Common myeloid progenitor, CD34-positive (primary cell): ENCODE measurements at regions not wholly inside any gene's neighbourhood (a gene's known extent, or its start where the extent isn't known, plus 50 kb on each side); places are given as distances from the start of the nearest gene placed in this dataset.

ENCODE experiments used
- CTCF ChIA-PET: fragments of 350-600 bp; sonication (Branson Sonifier 250); formaldehyde crosslinking; loops from one replicate; lab custom pipeline; 2021; ENCODE audit warnings: antibody characterized with exemption; lab: Charles Lee
- POLR2A ChIA-PET: fragments of 350-600 bp; sonication (Branson Sonifier 250); formaldehyde crosslinking; loops from one replicate; lab custom pipeline; 2021; ENCODE audit warnings: antibody characterized with exemption; lab: Charles Lee
- DNase-seq, 3 donors: peaks; one replicate each; pipeline versions ENCODE4 v3.0.0 to v3.0.0-alpha.2; 2013
- H3K27ac ChIP-seq, 2 experiments: 1 replicate in 1 of 2; 2 replicates in 1 of 2; pipeline ENCODE4 v1.7.0; 2013; ENCODE audit warnings: inconsistent platforms in 2 of 2, low read length in 2 of 2, mild to moderate bottlenecking in 2 of 2, low read depth in 1 of 2, moderate library complexity in 1 of 2; ENCODE audit not compliant: severe bottlenecking in 2 of 2, insufficient read depth in 1 of 2, poor library complexity in 1 of 2
- H3K27me3 ChIP-seq, 5 experiments: replicated peaks in 2 of 5; 1 replicate in 3 of 5; 2 replicates in 2 of 5; pipeline versions ENCODE4 v1.6.1 to v1.7.0; 2013; ENCODE audit warnings: low read length in 4 of 5, mild to moderate bottlenecking in 2 of 5, moderate library complexity in 2 of 5, inconsistent platforms in 1 of 5; ENCODE audit not compliant: insufficient read depth in 5 of 5, control insufficient read depth in 4 of 5
- H3K36me3 ChIP-seq, 4 experiments: 1 replicate in 2 of 4; 2 replicates in 2 of 4; pipeline versions ENCODE4 v1.6.1 to v1.7.0; 2013; ENCODE audit warnings: low read length in 3 of 4, control low read depth in 1 of 4, mild to moderate bottlenecking in 1 of 4; ENCODE audit not compliant: control insufficient read depth in 4 of 4, insufficient read depth in 4 of 4
- H3K4me1 ChIP-seq, 4 experiments: 1 replicate in 3 of 4; 2 replicates in 1 of 4; pipeline versions ENCODE4 v1.6.1 to v1.7.1; 2013; ENCODE audit warnings: low read length in 3 of 4, mild to moderate bottlenecking in 3 of 4, control low read depth in 1 of 4, inconsistent platforms in 1 of 4, moderate library complexity in 1 of 4; ENCODE audit not compliant: control insufficient read depth in 4 of 4, insufficient read depth in 4 of 4; ENCODE audit errors: control extremely low read depth in 1 of 4
- H3K4me3 ChIP-seq, 7 experiments: 1 replicate in 4 of 7; 2 replicates in 3 of 7; pipeline versions ENCODE4 v1.5.1 to v1.7.0; 2013; ENCODE audit warnings: mild to moderate bottlenecking in 7 of 7, low read length in 6 of 7, moderate library complexity in 6 of 7, inconsistent platforms in 2 of 7, low read depth in 2 of 7, control low read depth in 1 of 7; ENCODE audit not compliant: insufficient read depth in 4 of 7, control insufficient read depth in 1 of 7; ENCODE audit errors: extremely low read depth in 1 of 7
- H3K9me3 ChIP-seq, 5 experiments: 1 replicate in 4 of 5; 2 replicates in 1 of 5; pipeline versions ENCODE4 v1.6.1 to v1.7.1; 2013; ENCODE audit warnings: low read length in 4 of 5, mild to moderate bottlenecking in 2 of 5, inconsistent platforms in 1 of 5, low read depth in 1 of 5, moderate library complexity in 1 of 5; ENCODE audit not compliant: control insufficient read depth in 4 of 5, insufficient read depth in 2 of 5; ENCODE audit errors: control extremely low read depth in 1 of 5
- WGBS: methylation state at CpG from one replicate; pipeline ENCODE4 v1.1.5; 2013; ENCODE audit not compliant: insufficient coverage; 5-methylcytosine and 5-hydroxymethylcytosine counted together

DNA sequence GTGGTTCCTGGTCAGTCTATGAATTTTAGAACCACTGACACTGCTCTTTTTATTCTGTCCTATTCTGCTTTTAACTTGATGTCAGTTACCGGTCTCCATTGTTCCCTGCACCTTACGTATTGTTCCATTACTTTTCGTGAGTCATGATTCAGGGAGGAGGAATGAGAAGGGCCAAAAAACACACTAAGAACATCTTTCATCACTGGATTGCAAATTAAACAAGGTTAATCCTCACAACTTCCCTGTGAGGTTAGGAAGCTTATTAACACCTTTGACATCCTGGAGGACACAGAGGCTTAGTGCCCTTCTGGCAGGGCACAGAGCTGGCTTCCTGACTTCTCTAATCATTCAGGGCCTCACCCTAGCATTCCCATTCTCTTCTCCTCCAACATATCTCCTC is 227.6 kb upstream of the SATB1 start:
- Histone ChIP-seq H3K36me3 (no peaks in the 10 kb centered on the region), H3K4me1 (peaks cover 0 to 14% (median 3%) of the 10 kb centered on the region in 4 experiments), H3K9me3 (no peaks in the 10 kb centered on the region), H3K27ac (no peak overlapping the region), H3K4me3 (no peak overlapping the region), H3K27me3 (no peaks in the 10 kb centered on the region)
- ChIA-PET POLR2A (no interaction called here), CTCF (no interaction called here)
- DNase-seq: no peak
- no CpG with 5 or more reads among the region's 3 CpGs for WGBS

DNA sequence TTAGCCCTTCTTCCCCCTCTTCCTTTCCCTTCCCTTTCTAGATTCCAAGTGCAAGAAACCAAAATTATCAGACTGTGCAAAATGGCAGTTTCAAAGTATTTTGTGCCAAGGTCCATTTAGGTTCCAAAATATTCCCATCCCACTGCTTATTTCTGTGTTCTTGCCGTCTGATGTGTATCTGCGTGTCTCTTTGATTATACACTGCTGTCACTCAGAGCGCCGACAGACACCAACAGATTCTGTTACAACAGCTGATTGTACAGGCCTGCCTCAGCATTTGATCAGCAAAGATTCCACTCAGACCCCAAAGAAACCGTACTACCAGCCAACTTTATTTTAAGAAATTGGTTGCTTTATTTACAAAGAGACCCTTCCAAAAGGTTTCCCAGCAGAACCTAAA is 225.6 kb upstream of the SATB1 start:
- no peak overlapping the region for H3K4me3 ChIP-seq
- no peaks in the 10 kb centered on the region for H3K36me3 ChIP-seq
- no peak for DNase-seq
- ChIA-PET POLR2A (no interaction called here), CTCF (no interaction called here)
- H3K4me1 ChIP-seq: peaks cover 0 to 6% (median 2%) of the 10 kb centered on the region in 4 experiments
- no peak overlapping the region for H3K27ac ChIP-seq
- no peaks in the 10 kb centered on the region for H3K9me3 ChIP-seq
- 97% methylated on average over 5 of the region's 5 CpGs for WGBS
- no peaks in the 10 kb centered on the region for H3K27me3 ChIP-seq

DNA sequence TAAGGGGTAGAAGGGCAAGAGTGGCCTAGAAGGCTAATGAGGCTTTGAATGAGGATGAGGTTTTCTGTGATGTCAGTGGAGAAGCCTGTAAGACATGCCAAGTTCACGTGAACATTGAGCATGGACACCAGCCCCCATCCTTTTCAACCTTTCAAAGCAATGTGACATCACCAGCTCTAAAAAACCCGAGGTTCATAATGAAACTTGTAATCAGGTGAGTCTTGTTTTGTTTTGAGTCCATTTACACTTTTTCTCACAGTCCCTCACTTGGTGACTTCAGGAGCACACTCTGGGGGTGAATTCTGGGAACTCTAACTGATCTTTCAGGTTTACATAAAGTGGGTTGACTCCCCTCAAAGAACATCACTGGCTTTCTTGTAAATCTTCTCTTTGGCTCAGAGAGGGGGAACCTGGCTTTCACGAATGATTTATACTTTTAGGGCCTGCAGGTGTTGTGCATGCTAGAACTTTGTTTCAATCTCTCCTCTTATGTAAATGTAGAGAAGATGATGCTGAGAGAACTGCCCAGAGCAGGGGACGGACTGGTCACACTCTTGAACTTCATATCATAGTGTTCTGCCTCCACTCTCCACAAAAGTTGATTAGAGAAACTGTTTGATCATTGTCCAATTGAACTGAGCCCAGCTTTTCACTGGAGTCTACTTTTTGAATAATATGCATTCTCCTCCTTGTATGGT is 224.7 kb upstream of the SATB1 start:
- no peaks in the 10 kb centered on the region for H3K36me3 ChIP-seq
- no peak for DNase-seq
- H3K4me3 ChIP-seq: no peak overlapping the region
- H3K27me3 ChIP-seq: no peaks in the 10 kb centered on the region
- 80% methylated on average over 1 of the region's 4 CpGs for WGBS
- ChIA-PET POLR2A (no interaction called here), CTCF (no interaction called here)
- peaks cover 0 to 6% (median 2%) of the 10 kb centered on the region in 4 experiments for H3K4me1 ChIP-seq
- H3K27ac ChIP-seq: no peak overlapping the region
- no peaks in the 10 kb centered on the region for H3K9me3 ChIP-seq

DNA sequence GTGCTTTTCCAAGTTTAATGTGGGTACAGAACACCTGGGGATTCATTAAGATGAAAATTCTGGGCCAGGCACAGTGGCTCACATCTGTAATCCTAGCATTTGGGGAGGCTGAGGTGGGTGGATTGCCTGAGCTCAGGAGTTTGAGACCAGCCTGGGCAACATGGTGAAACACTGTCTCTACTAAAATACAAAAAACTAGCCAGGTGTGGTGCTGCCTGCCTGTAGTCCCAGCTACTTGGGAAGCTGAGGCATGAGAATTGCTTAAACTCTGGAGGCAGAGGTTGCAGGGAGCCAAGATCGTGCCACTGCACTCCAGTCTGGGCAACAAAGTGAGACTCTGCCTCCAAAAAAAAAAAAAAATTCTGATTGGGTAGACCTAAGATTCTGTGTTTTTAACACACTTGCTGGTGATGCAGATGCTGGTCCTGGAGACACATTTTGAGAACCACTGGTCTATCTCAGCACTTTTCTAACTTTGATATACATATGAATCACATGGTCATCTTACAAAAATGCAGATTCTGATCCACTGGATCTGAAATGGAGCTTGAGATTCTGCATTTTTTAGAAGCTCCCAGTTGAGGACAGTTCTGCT is 223.8 kb upstream of the SATB1 start:
- WGBS: 0% methylated on average over 1 of the region's 1 CpG
- CTCF ChIA-PET: interaction anchor here (0.7 kb wide), 1 partner anchor 98 kb away, joined by 3 read pairs; no protein-coding TSS in a partner anchor

DNA sequence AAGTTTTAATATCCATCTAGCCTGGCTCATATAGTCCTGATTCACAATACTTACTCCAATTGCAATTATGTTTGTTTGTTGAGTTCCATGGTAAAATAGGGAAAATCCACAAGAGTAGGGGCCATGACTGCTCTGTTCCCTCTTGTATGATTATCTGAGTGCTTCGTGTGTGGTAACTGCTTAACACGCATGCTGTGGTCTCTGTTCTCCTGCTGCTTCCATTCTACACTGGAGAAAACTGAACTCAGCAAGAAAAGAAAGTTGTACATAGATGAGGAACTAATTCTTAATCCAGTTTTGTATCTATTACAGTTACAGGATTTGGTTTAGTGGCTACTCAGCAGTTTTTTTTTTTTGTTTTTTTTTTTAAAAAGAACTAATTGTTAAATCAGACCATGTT is 223.0 kb upstream of the SATB1 start:
- Histone ChIP-seq H3K4me1 (peaks cover 0 to 6% (median 2%) of the 10 kb centered on the region in 4 experiments), H3K9me3 (no peaks in the 10 kb centered on the region), H3K4me3 (no peak overlapping the region), H3K27me3 (no peaks in the 10 kb centered on the region), H3K27ac (no peak overlapping the region), H3K36me3 (no peaks in the 10 kb centered on the region)
- POLR2A ChIA-PET: no interaction called here
- WGBS: no CpG with 5 or more reads among the region's 2 CpGs
- peak in 2 of 3 donors; percentile 18 to 29 for DNase-seq
- CTCF ChIA-PET: interaction anchor here (0.7 kb wide), 1 partner anchor 99 kb away, joined by 3 read pairs; no protein-coding TSS in a partner anchor

More for the DNA sequence above, 223.8 kb upstream of the SATB1 start:
- Histone ChIP-seq H3K4me3 (no peak overlapping the region), H3K27ac (no peak overlapping the region), H3K36me3 (no peaks in the 10 kb centered on the region), H3K9me3 (no peaks in the 10 kb centered on the region), H3K27me3 (no peaks in the 10 kb centered on the region), H3K4me1 (peaks cover 0 to 6% (median 2%) of the 10 kb centered on the region in 4 experiments)
- POLR2A ChIA-PET: no interaction called here
- no peak for DNase-seq

DNA sequence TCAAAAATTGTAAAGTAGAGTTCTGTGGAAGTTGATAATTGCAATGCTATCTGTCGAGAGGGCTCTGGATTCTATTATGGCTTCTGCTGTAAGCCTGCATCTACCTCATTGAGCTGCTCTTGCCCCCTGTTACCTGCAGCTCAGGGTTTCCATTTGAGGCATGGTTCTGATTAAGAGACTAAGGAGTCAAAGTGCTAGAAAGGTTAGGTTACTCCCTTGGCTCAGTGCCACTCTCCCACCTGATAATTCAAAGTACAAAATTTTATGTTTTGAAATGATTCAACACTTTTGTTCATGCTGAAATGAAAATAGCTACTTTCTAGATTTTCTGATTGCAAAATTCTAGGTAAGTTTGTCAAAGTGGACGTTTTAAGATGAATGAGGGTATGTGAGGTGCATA is 220.5 kb upstream of the SATB1 start:
- no peak overlapping the region for H3K4me3 ChIP-seq
- no peaks in the 10 kb centered on the region for H3K36me3 ChIP-seq
- no peaks in the 10 kb centered on the region for H3K27me3 ChIP-seq
- ChIA-PET POLR2A (no interaction called here), CTCF (no interaction called here)
- peaks cover 0 to 6% (median 2%) of the 10 kb centered on the region in 4 experiments for H3K4me1 ChIP-seq
- no peak overlapping the region for H3K27ac ChIP-seq
- peaks cover 0 to 5% (median 0%) of the 10 kb centered on the region in 5 experiments for H3K9me3 ChIP-seq
- no peak for DNase-seq
- WGBS: 95% methylated on average over 2 of the region's 2 CpGs

DNA sequence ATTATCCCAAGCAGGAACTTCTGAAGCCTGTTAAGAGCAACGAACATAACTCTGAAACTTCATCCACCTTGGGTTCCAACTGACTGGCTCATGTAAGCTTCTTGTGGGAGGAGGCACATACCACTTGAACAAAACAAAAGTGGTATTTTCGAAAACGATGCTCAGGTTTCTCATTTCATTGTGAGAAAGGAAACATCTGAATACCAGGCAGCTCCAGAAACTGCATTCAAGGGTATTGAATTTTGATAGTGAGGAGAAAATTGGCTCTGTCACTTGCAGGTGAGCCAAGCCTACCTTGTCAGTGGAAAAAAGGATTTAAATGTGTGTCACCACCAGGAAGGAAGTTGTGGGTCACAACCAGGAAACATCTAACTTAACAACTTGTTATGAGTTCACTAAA is 218.1 kb upstream of the SATB1 start:
- CTCF ChIA-PET: no interaction called here
- peaks cover 0 to 10% (median 0%) of the 10 kb centered on the region in 5 experiments for H3K9me3 ChIP-seq
- H3K36me3 ChIP-seq: no peaks in the 10 kb centered on the region
- no peak for DNase-seq
- no peak overlapping the region for H3K27ac ChIP-seq
- no peak overlapping the region for H3K4me3 ChIP-seq
- POLR2A ChIA-PET: no interaction called here
- WGBS: 80% methylated on average over 3 of the region's 3 CpGs
- no peaks in the 10 kb centered on the region for H3K27me3 ChIP-seq
- peaks cover 0 to 5% (median 2%) of the 10 kb centered on the region in 4 experiments for H3K4me1 ChIP-seq
